Activated CD8-positive, alpha-beta memory T cell treated with anti-CD3 and anti-CD28 coated beads, Interleukin-2, amount 50 U/mL, for 48 hours (primary cell): ENCODE measurements at regions not wholly inside any gene's neighbourhood (a gene's known extent, or its start where the extent isn't known, plus 50 kb on each side); places are given as distances from the start of the nearest gene placed in this dataset.

Experiments used
- DNase-seq: peaks from one replicate; pipeline ENCODE4 v3.0.0-alpha.2; 2020

GRCh38 chr2:41521211-41521610, 526.6 kb upstream of the PKDCC start:
- DNase-seq = no peak

GRCh38 chr2:41527525-41528323, 520.1 kb upstream of the PKDCC start:
- no peak for DNase-seq

GRCh38 chr2:41535575-41535974, 512.2 kb upstream of the PKDCC start:
- no peak for DNase-seq

GRCh38 chr2:41540272-41540998, 507.4 kb upstream of the PKDCC start:
- no peak for DNase-seq

GRCh38 chr2:41543726-41544125, 504.1 kb upstream of the PKDCC start:
- DNase-seq = no peak

- DNase-seq = no peak
These were observed 503.1 kb upstream of the PKDCC start for GRCh38 chr2:41544709-41545108.

- no peak for DNase-seq
These were observed 501.8 kb upstream of the PKDCC start for GRCh38 chr2:41546031-41546430.

GRCh38 chr2:41568648-41569047, 479.2 kb upstream of the PKDCC start:
- DNase-seq = no peak

- DNase-seq = no peak
These were observed 475.7 kb upstream of the PKDCC start for GRCh38 chr2:41572154-41572553.

GRCh38 chr2:41576423-41576822, 471.4 kb upstream of the PKDCC start:
- no peak for DNase-seq

- no peak for DNase-seq
These were observed 468.0 kb upstream of the PKDCC start for GRCh38 chr2:41579806-41580205.

- DNase-seq = no peak
These were observed 467.0 kb upstream of the PKDCC start for GRCh38 chr2:41580806-41581205.

GRCh38 chr2:41595240-41595639, 452.6 kb upstream of the PKDCC start:
- no peak for DNase-seq

- DNase-seq = no peak
These were observed 450.1 kb upstream of the PKDCC start for GRCh38 chr2:41597680-41598079.

GRCh38 chr2:41598161-41598894, 449.5 kb upstream of the PKDCC start:
- no peak for DNase-seq

GRCh38 chr2:41600460-41600859, 447.4 kb upstream of the PKDCC start:
- DNase-seq = no peak

GRCh38 chr2:41602341-41602740, 445.5 kb upstream of the PKDCC start:
- no peak for DNase-seq

GRCh38 chr2:41605311-41605710, 442.5 kb upstream of the PKDCC start:
- DNase-seq = no peak

- no peak for DNase-seq
These were observed 441.9 kb upstream of the PKDCC start for GRCh38 chr2:41605914-41606313.

- no peak for DNase-seq
These were observed 437.2 kb upstream of the PKDCC start for GRCh38 chr2:41610501-41611190.

- no peak for DNase-seq
These were observed 429.1 kb upstream of the PKDCC start for GRCh38 chr2:41618754-41619153.

GRCh38 chr2:41621095-41621494, 426.7 kb upstream of the PKDCC start:
- no peak for DNase-seq

- DNase-seq = no peak
These were observed 426.3 kb upstream of the PKDCC start for GRCh38 chr2:41621563-41621962.
